Testis (tissue), 2 donors: ENCODE measurements at regions not wholly inside any gene's neighbourhood (a gene's known extent, or its start where the extent isn't known, plus 50 kb on each side); places are given as distances from the start of the nearest gene placed in this dataset.

Source experiments
- DNase-seq: peaks from one replicate; pipeline ENCODE4 v3.0.0-alpha.2; 2019
- H3K27ac ChIP-seq, 2 donors: fragments of 200-600 bp; sonication (generic); one replicate each; pipeline ENCODE4 v1.5.1; 2019
- H3K27me3 ChIP-seq: fragments of 200-600 bp; sonication (generic); one replicate; pipeline ENCODE4 v1.5.1; 2019
- H3K36me3 ChIP-seq: fragments of 200-600 bp; sonication (generic); one replicate; pipeline ENCODE4 v1.5.1; 2017; ENCODE audit warnings: low read depth; ENCODE audit errors: missing control alignments
- H3K4me1 ChIP-seq: fragments of 200-600 bp; sonication (generic); one replicate; pipeline ENCODE4 v1.5.1; 2019
- H3K4me3 ChIP-seq, 2 donors: fragments of 200-600 bp; sonication (generic); one replicate each; pipeline ENCODE4 v1.5.1; 2017 to 2019
- H3K9me3 ChIP-seq: fragments of 200-600 bp; sonication (generic); one replicate; pipeline ENCODE4 v1.5.1; 2017
- CTCF ChIP-seq, 3 experiments: fragments of 450-650 bp in 2 of 3; fragments of 200-600 bp in 1 of 3; sonication (generic) in 1 of 3; IDR thresholded peaks; one replicate each; pipeline ENCODE4 v1.5.1; 2016 to 2019; ENCODE audit warnings: antibody characterized with exemption in 3 of 3, mild to moderate bottlenecking in 2 of 3, moderate library complexity in 1 of 3
- POLR2A ChIP-seq: fragments of 450-650 bp; IDR thresholded peaks from one replicate; pipeline ENCODE4 v1.6.1; 2017; ENCODE audit warnings: antibody characterized with exemption, mild to moderate bottlenecking, moderate library complexity
- WGBS, 2 donors: methylation state at CpG; one replicate each; pipeline ENCODE4 v1.1.5; 2018; 5-methylcytosine and 5-hydroxymethylcytosine counted together
- intact Hi-C: fragments of 100-400 bp; cut with DNase I; formaldehyde crosslinking; loops from one replicate; pipeline ENCODE4 v1.15.1; 2023; ENCODE audit warnings: low total_unique reads

GRCh38 chr2:210818473-210818872 is 262.1 kb downstream of the CPS1 start:
- no peak overlapping the region for H3K4me3 ChIP-seq
- 90 to 96% methylated on average over 3 of the region's 3 CpGs for WGBS, 2 donors
- DNase-seq, result no peak

GRCh38 chr2:210833403-210833802 is 277.0 kb downstream of the CPS1 start:
- Histone ChIP-seq H3K27ac (no peak overlapping the region), H3K4me1 (no peaks in the 10 kb centered on the region), H3K36me3 (no peaks in the 10 kb centered on the region), H3K4me3 (no peak overlapping the region), H3K27me3 (no peaks in the 10 kb centered on the region), H3K9me3 (no peaks in the 10 kb centered on the region)
- intact Hi-C loops, result no loop called here
- DNase-seq, result no peak
- TF ChIP-seq CTCF (IDR thresholded peaks at IDR 0.05) (no peak), POLR2A (no peak)

More at GRCh38 chr2:210818473-210818872, 262.1 kb downstream of the CPS1 start:
- TF ChIP-seq CTCF (IDR thresholded peaks at IDR 0.05) (no peak), POLR2A (no peak)
- intact Hi-C loops, result no loop called here
- Histone ChIP-seq H3K4me1 (no peaks in the 10 kb centered on the region), H3K9me3 (no peaks in the 10 kb centered on the region), H3K27me3 (no peaks in the 10 kb centered on the region), H3K36me3 (no peaks in the 10 kb centered on the region), H3K27ac (no peak overlapping the region)

DNA sequence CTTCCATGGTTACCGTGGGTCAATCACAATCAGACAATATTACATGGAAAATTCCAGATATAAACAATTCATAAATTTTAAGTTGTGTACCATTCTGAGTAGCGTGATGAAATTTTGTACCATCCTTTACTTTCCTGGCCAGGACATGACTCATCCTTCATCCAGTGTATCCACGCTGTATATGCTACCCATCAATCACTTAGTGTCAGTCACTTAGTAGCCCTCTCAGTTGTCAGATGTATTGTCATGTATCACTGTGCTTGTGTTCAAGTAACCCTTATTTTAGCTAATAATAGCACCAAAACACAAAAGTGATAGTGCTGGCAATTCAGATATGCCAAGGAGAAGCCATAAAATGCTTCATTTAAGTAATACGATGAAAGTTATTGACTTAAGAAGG is 282.6 kb downstream of the CPS1 start:
- H3K4me1 ChIP-seq, result no peaks in the 10 kb centered on the region
- WGBS, 2 donors, result 91 to 95% methylated on average over 4 of the region's 4 CpGs
- no peak for TF ChIP-seq POLR2A
- no peak for TF ChIP-seq CTCF (IDR thresholded peaks at IDR 0.05)
- intact Hi-C loops, result no loop called here
- no peaks in the 10 kb centered on the region for H3K36me3 ChIP-seq
- H3K27me3 ChIP-seq, result no peaks in the 10 kb centered on the region
- no peaks in the 10 kb centered on the region for H3K9me3 ChIP-seq
- H3K4me3 ChIP-seq, result no peak overlapping the region
- no peak for DNase-seq
- no peak overlapping the region for H3K27ac ChIP-seq

DNA sequence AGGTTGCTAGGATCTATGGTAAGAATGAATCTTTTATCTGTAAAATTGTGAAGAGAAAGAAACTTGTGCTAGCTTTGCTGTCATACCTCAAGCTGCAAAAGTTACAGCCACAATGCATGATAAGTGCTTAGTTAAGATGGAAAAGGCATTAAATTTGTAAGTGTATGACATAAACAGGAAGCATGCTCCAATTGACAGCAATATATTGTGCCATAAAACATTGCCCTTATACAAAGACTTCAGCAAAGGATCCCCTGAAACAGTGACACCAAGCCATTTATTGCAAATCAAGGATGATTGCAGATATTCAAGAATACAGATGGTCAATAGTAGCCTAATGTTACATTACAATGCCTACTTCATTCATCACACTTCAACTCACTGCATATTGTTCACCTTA is 283.1 kb downstream of the CPS1 start:
- intact Hi-C loops, result no loop called here
- Histone ChIP-seq H3K36me3 (no peaks in the 10 kb centered on the region), H3K4me1 (no peaks in the 10 kb centered on the region), H3K4me3 (no peak overlapping the region), H3K27ac (no peak overlapping the region), H3K27me3 (no peaks in the 10 kb centered on the region), H3K9me3 (no peaks in the 10 kb centered on the region)
- no peak for TF ChIP-seq CTCF (IDR thresholded peaks at IDR 0.05)
- no peak for TF ChIP-seq POLR2A
- DNase-seq, result no peak

GRCh38 chr2:210842896-210843295 is 286.5 kb downstream of the CPS1 start:
- TF ChIP-seq CTCF (IDR thresholded peaks at IDR 0.05) (no peak), POLR2A (no peak)
- no peak for DNase-seq
- intact Hi-C loops, result no loop called here
- no peaks in the 10 kb centered on the region for H3K4me1 ChIP-seq
- H3K4me3 ChIP-seq, result no peak overlapping the region
- no peaks in the 10 kb centered on the region for H3K27me3 ChIP-seq
- H3K36me3 ChIP-seq, result no peaks in the 10 kb centered on the region
- no peak overlapping the region for H3K27ac ChIP-seq
- H3K9me3 ChIP-seq, result no peaks in the 10 kb centered on the region
- 82 to 85% methylated on average over 3 of the region's 3 CpGs for WGBS, 2 donors
